HAP-1 (cell line): ENCODE measurements at regions not wholly inside any gene's neighbourhood (a gene's known extent, or its start where the extent isn't known, plus 50 kb on each side); places are given as distances from the start of the nearest gene placed in this dataset.
"Not testable (repeated sequence)": the region's sequence is repeated elsewhere in the genome, so short reads cannot be mapped to it uniquely, and the experiment has no call there.

Source experiments
- DNase-seq, 2 experiments: peaks; one replicate each; pipeline ENCODE4 v3.0.0-alpha.2; 2016 to 2020; ENCODE audit warnings: low spot score in 2 of 2
- H3K27me3 ChIP-seq: fragments of 250-450 bp; sonication (Bioruptor Pico); 2 replicates; pipeline ENCODE4 v1.5.1; 2020; ENCODE audit warnings: low read depth, mild to moderate bottlenecking, moderate library complexity
- H3K36me3 ChIP-seq: fragments of 250-450 bp; sonication (Bioruptor Pico); replicated peaks from 2 replicates; pipeline ENCODE4 v1.5.1; 2020; ENCODE audit warnings: mild to moderate bottlenecking
- H3K4me1 ChIP-seq: fragments of 250-450 bp; sonication (Bioruptor Pico); 2 replicates; pipeline ENCODE4 v1.5.1; 2020; ENCODE audit warnings: mild to moderate bottlenecking
- H3K4me3 ChIP-seq: fragments of 250-450 bp; sonication (Bioruptor Pico); 2 replicates; pipeline ENCODE4 v1.5.1; 2020; ENCODE audit warnings: mild to moderate bottlenecking, moderate library complexity
- H3K9me3 ChIP-seq: fragments of 250-450 bp; sonication (Bioruptor Pico); 2 replicates; pipeline ENCODE4 v1.5.1; 2020; ENCODE audit warnings: mild to moderate bottlenecking, moderate library complexity
- in situ Hi-C: fragments of 300-500 bp; cut with MboI; formaldehyde crosslinking; loops from 3 replicates; pipeline ENCODE4 v1.14.3; 2020; ENCODE audit warnings: low sequenced_read_pairs, inconsistent platforms, mixed read lengths

DNA sequence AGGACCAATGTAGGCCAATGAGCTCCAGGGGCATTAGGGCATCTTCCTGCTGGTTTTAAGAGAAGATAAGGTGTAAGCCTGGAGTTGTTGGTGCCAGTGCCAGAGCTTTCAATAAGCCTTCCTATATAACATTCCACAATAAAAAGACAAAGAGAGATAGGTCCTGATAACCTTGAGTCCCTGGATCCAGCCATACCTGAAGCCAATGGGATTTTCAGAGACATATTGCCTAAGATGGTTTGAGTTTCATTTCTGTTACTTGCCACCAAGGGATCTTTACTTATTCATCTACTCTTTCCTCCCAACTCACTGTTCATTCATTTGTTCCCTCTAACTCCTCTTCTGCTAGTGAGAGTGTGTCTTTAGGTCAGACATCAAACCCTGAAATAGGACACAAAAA lies 68.8 kb upstream of the CAPZB start:
- Histone ChIP-seq H3K4me1 (no peaks in the 10 kb centered on the region), H3K9me3 (no peaks in the 10 kb centered on the region), H3K4me3 (no peak overlapping the region), H3K27me3 (peaks cover 17% of the 10 kb centered on the region), H3K36me3 (no peaks in the 10 kb centered on the region)
- in situ Hi-C loops: no loop called here
- no peak for DNase-seq

DNA sequence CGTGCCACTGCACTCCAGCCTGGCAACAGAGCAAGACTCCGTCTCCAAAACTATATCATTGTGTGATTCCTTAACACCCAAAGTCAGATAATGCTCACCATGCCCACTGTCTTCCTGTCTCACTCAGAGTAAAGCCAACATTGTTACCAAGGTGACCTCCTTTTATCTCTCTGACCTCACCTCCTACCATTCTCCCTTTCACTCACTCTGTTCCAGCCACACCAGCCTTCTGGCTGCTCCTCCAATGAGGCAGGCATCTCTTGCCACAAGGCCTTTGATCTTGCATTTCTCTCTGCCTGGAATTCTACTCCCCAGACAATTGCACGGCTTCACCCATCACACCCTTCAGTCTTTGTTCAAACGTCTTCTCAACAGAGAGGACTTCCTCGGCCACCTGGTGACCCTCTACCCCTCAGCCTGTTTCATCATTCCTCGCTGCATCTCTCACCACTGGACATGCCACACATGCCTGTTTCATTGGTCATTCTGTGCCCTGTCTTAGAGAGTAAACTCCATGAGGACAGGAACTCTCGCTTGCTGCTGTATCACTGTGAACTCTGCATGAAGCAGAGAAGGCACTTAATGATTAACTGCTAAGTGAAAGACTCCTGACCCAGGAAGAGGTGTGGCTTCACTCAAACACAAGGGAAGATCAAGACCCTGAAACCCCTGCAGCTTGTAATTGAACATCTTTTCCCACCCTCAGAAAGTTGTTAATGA lies 67.1 kb upstream of the CAPZB start:
- Histone ChIP-seq H3K36me3 (no peaks in the 10 kb centered on the region), H3K9me3 (peaks cover 2% of the 10 kb centered on the region; the same call in 1 of the 2 replicates), H3K27me3 (peaks cover 6% of the 10 kb centered on the region), H3K4me3 (no peak overlapping the region), H3K4me1 (no peaks in the 10 kb centered on the region)
- in situ Hi-C loops: no loop called here
- no peak for DNase-seq

GRCh38 chr1:19551837-19552236 lies 66.5 kb upstream of the CAPZB start:
- in situ Hi-C loops, H3K4me3 ChIP-seq, H3K4me1 ChIP-seq, H3K36me3 ChIP-seq, DNase-seq, H3K9me3 ChIP-seq, H3K27me3 ChIP-seq: not testable (repeated sequence)

DNA sequence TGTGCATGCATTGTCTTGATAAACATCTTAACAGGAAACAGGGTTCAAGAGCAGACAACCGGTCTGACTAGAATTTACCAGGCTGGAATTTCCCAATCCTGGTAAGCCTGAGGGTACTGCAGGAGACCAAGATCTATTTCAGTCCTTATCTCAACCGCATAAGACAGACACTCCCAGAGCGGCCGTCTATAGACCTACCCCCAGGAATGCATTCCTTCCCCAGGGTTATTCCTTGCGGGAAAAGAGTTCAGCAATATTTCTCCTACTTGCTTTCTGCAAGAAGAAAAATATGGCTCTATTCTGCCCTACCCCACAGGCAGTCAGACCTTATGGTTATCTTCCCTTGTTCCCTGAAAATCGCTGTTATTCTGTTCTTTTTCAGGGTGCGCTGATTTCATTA lies 65.1 kb upstream of the CAPZB start:
- H3K4me1 ChIP-seq, H3K36me3 ChIP-seq, H3K9me3 ChIP-seq, H3K4me3 ChIP-seq, DNase-seq, H3K27me3 ChIP-seq, in situ Hi-C loops: not testable (repeated sequence)

DNA sequence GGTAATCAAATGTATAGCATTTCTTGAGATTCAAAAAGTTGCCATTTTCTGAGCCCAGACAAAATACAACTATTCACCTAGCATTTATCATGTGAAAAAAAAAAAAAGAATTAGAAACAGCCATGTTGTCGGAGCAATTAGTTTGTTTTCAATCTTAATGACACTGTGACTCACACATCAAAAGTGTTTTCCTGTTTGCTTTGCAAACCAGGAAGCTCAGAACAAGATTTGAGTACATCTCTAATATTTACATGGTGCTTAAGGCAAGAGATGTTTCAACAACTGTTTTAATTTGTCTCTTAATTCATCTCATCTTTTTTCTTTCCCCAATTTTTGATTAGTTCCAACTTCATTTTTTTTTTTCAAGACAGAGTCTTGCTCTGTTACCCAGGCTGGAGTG lies 62.5 kb upstream of the CAPZB start:
- no peaks in the 10 kb centered on the region for H3K4me1 ChIP-seq
- H3K9me3 ChIP-seq: peaks cover 4% of the 10 kb centered on the region; the same call in 1 of the 2 replicates
- H3K36me3 ChIP-seq: no peaks in the 10 kb centered on the region
- DNase-seq: no peak
- in situ Hi-C loops: loop anchor here (25.0 kb wide), 1 partner anchor 539 kb away; no protein-coding TSS in a partner anchor
- no peaks in the 10 kb centered on the region for H3K27me3 ChIP-seq
- H3K4me3 ChIP-seq: no peak overlapping the region

GRCh38 chr1:19536519-19536918 lies 51.2 kb upstream of the CAPZB start:
- in situ Hi-C loops: loop anchor here (25.0 kb wide), 1 partner anchor 551 kb away; no protein-coding TSS in a partner anchor
- no peaks in the 10 kb centered on the region for H3K36me3 ChIP-seq
- DNase-seq: no peak

GRCh38 chr1:19535214-19535613 lies 49.9 kb upstream of the CAPZB start:
- Histone ChIP-seq H3K4me1 (no peaks in the 10 kb centered on the region), H3K36me3 (no peaks in the 10 kb centered on the region), H3K4me3 (no peak overlapping the region), H3K9me3 (no peaks in the 10 kb centered on the region), H3K27me3 (no peaks in the 10 kb centered on the region)
- in situ Hi-C loops: loop anchor here (25.0 kb wide), 1 partner anchor 552 kb away; no protein-coding TSS in a partner anchor
- no peak for DNase-seq

More at GRCh38 chr1:19536519-19536918, 51.2 kb upstream of the CAPZB start:
- no peak overlapping the region for H3K4me3 ChIP-seq
- H3K4me1 ChIP-seq: no peaks in the 10 kb centered on the region
- H3K9me3 ChIP-seq: no peaks in the 10 kb centered on the region
- no peaks in the 10 kb centered on the region for H3K27me3 ChIP-seq
